Activated CD8-positive, alpha-beta T cell treated with anti-CD3 and anti-CD28 coated beads, Interleukin-2, amount 10 ng/mL, durations not matched to agents 7 days and 5 days (primary cell): ENCODE measurements at regions not wholly inside any gene's neighbourhood (a gene's known extent, or its start where the extent isn't known, plus 50 kb on each side); places are given as distances from the start of the nearest gene placed in this dataset.

Source experiments
- ATAC-seq: fragments of 150-1000 bp; cut with Tn5 transposase; one replicate; pipeline ENCODE4 v1.10.0; 2021; ENCODE audit warnings: moderate library complexity
- CTCF ChIA-PET: fragments of 350-600 bp; sonication (Branson Sonifier 250); formaldehyde crosslinking; loops from one replicate; lab custom pipeline; 2021; ENCODE audit warnings: antibody characterized with exemption; lab: Charles Lee
- POLR2A ChIA-PET: fragments of 350-600 bp; sonication (Branson Sonifier 250); formaldehyde crosslinking; loops from one replicate; lab custom pipeline; 2021; ENCODE audit warnings: antibody characterized with exemption; lab: Charles Lee
- DNase-seq: peaks from one replicate; pipeline ENCODE4 v3.0.0-alpha.2; 2020
- H3K27ac Mint-ChIP-seq: one replicate; pipeline ENCODE4 v1.8.0; 2021; ENCODE audit warnings: mild to moderate bottlenecking, mixed read lengths
- H3K27me3 Mint-ChIP-seq: one replicate; pipeline ENCODE4 v1.8.0; 2021; ENCODE audit warnings: low read depth, mixed read lengths
- H3K36me3 Mint-ChIP-seq: one replicate; pipeline ENCODE4 v1.8.0; 2021; ENCODE audit warnings: low read depth, mixed read lengths
- H3K4me1 Mint-ChIP-seq: one replicate; pipeline ENCODE4 v1.8.0; 2021; ENCODE audit warnings: low read depth, mixed read lengths
- H3K4me3 Mint-ChIP-seq: one replicate; pipeline ENCODE4 v1.8.0; 2021; ENCODE audit warnings: mild to moderate bottlenecking, mixed read lengths
- H3K9me3 Mint-ChIP-seq: one replicate; pipeline ENCODE4 v1.8.0; 2022; ENCODE audit warnings: mixed read lengths; ENCODE audit not compliant: insufficient read depth

GRCh38 chr13:99725644-99726043 lies 224.4 kb downstream of the TM9SF2 start:
- DNase-seq (no peak), ATAC-seq (no peak)
- H3K4me3 Mint-ChIP-seq = no peak overlapping the region
- H3K36me3 Mint-ChIP-seq = no peaks in the 10 kb centered on the region
- H3K9me3 Mint-ChIP-seq = no peaks in the 10 kb centered on the region
- POLR2A ChIA-PET = no interaction called here
- no peaks in the 10 kb centered on the region for H3K27me3 Mint-ChIP-seq
- no peak overlapping the region for H3K27ac Mint-ChIP-seq
- CTCF ChIA-PET = interaction anchor here (1.3 kb wide), 1 partner anchor 69 kb away, joined by 6 read pairs; no protein-coding TSS in a partner anchor
- no peaks in the 10 kb centered on the region for H3K4me1 Mint-ChIP-seq

GRCh38 chr13:99724633-99725517 lies 223.6 kb downstream of the TM9SF2 start:
- ATAC-seq (no peak), DNase-seq (no peak)
- POLR2A ChIA-PET = no interaction called here
- H3K4me1 Mint-ChIP-seq = no peaks in the 10 kb centered on the region
- no peaks in the 10 kb centered on the region for H3K36me3 Mint-ChIP-seq
- no peak overlapping the region for H3K27ac Mint-ChIP-seq
- no peak overlapping the region for H3K4me3 Mint-ChIP-seq
- CTCF ChIA-PET = interaction anchor here (0.6 to 1.3 kb wide), 2 partner anchors 68 to 164 kb away, joined by 3 to 6 read pairs; no protein-coding TSS in a partner anchor
- H3K9me3 Mint-ChIP-seq = no peaks in the 10 kb centered on the region
- no peaks in the 10 kb centered on the region for H3K27me3 Mint-ChIP-seq

- Mint-ChIP-seq H3K27ac (no peak overlapping the region), H3K4me1 (no peaks in the 10 kb centered on the region), H3K4me3 (no peak overlapping the region), H3K9me3 (no peaks in the 10 kb centered on the region), H3K27me3 (no peaks in the 10 kb centered on the region), H3K36me3 (no peaks in the 10 kb centered on the region)
- CTCF ChIA-PET = no interaction called here
- POLR2A ChIA-PET = no interaction called here
- DNase-seq (no peak), ATAC-seq (no peak)
Measured at GRCh38 chr13:99723878-99724277, 222.6 kb downstream of the TM9SF2 start.

GRCh38 chr13:99722931-99723330 lies 221.7 kb downstream of the TM9SF2 start:
- Mint-ChIP-seq H3K4me1 (no peaks in the 10 kb centered on the region), H3K4me3 (no peak overlapping the region), H3K9me3 (no peaks in the 10 kb centered on the region), H3K27ac (no peak overlapping the region), H3K27me3 (no peaks in the 10 kb centered on the region), H3K36me3 (no peaks in the 10 kb centered on the region)
- ATAC-seq (no peak), DNase-seq (no peak)
- POLR2A ChIA-PET = no interaction called here
- CTCF ChIA-PET = no interaction called here

GRCh38 chr13:99722338-99722818 lies 221.1 kb downstream of the TM9SF2 start:
- ChIA-PET POLR2A (no interaction called here), CTCF (no interaction called here)
- Mint-ChIP-seq H3K4me3 (no peak overlapping the region), H3K27ac (no peak overlapping the region), H3K27me3 (no peaks in the 10 kb centered on the region), H3K36me3 (no peaks in the 10 kb centered on the region), H3K4me1 (no peaks in the 10 kb centered on the region), H3K9me3 (no peaks in the 10 kb centered on the region)
- ATAC-seq = no peak
- no peak for DNase-seq

- POLR2A ChIA-PET = no interaction called here
- H3K4me1 Mint-ChIP-seq = no peaks in the 10 kb centered on the region
- no peak for DNase-seq
- ATAC-seq = no peak
- no peak overlapping the region for H3K4me3 Mint-ChIP-seq
- no peaks in the 10 kb centered on the region for H3K9me3 Mint-ChIP-seq
- H3K36me3 Mint-ChIP-seq = no peaks in the 10 kb centered on the region
- H3K27me3 Mint-ChIP-seq = no peaks in the 10 kb centered on the region
- CTCF ChIA-PET = no interaction called here
- H3K27ac Mint-ChIP-seq = no peak overlapping the region
Measured at GRCh38 chr13:99721606-99722337, 220.5 kb downstream of the TM9SF2 start.

- DNase-seq = no peak
- H3K36me3 Mint-ChIP-seq = no peaks in the 10 kb centered on the region
- no peak for ATAC-seq
- H3K27me3 Mint-ChIP-seq = no peaks in the 10 kb centered on the region
- H3K27ac Mint-ChIP-seq = no peak overlapping the region
- POLR2A ChIA-PET = no interaction called here
- no peaks in the 10 kb centered on the region for H3K9me3 Mint-ChIP-seq
- H3K4me1 Mint-ChIP-seq = no peaks in the 10 kb centered on the region
- CTCF ChIA-PET = no interaction called here
- no peak overlapping the region for H3K4me3 Mint-ChIP-seq
Measured at GRCh38 chr13:99717959-99718674, 216.8 kb downstream of the TM9SF2 start.

- H3K9me3 Mint-ChIP-seq = no peaks in the 10 kb centered on the region
- H3K4me1 Mint-ChIP-seq = no peaks in the 10 kb centered on the region
- no peak for ATAC-seq
- DNase-seq = no peak
- ChIA-PET CTCF (no interaction called here), POLR2A (no interaction called here)
- H3K36me3 Mint-ChIP-seq = no peaks in the 10 kb centered on the region
- H3K4me3 Mint-ChIP-seq = no peak overlapping the region
- H3K27me3 Mint-ChIP-seq = no peaks in the 10 kb centered on the region
- no peak overlapping the region for H3K27ac Mint-ChIP-seq
Measured at GRCh38 chr13:99709134-99709533, 207.9 kb downstream of the TM9SF2 start.

- no peaks in the 10 kb centered on the region for H3K36me3 Mint-ChIP-seq
Measured at GRCh38 chr13:99704390-99704789, 203.1 kb downstream of the TM9SF2 start.

GRCh38 chr13:99703908-99704307 lies 202.6 kb downstream of the TM9SF2 start:
- Mint-ChIP-seq H3K4me3 (no peak overlapping the region), H3K4me1 (peaks cover 3% of the 10 kb centered on the region), H3K27me3 (no peaks in the 10 kb centered on the region), H3K9me3 (no peaks in the 10 kb centered on the region), H3K27ac (no peak overlapping the region), H3K36me3 (no peaks in the 10 kb centered on the region)
- CTCF ChIA-PET = no interaction called here
- POLR2A ChIA-PET = no interaction called here
- DNase-seq (no peak), ATAC-seq (no peak)

More at GRCh38 chr13:99704390-99704789, 203.1 kb downstream of the TM9SF2 start:
- DNase-seq (no peak), ATAC-seq (no peak)
- Mint-ChIP-seq H3K27me3 (no peaks in the 10 kb centered on the region), H3K4me1 (peaks cover 3% of the 10 kb centered on the region), H3K27ac (no peak overlapping the region), H3K4me3 (no peak overlapping the region), H3K9me3 (no peaks in the 10 kb centered on the region)
- CTCF ChIA-PET = no interaction called here
- POLR2A ChIA-PET = no interaction called here

GRCh38 chr13:99702687-99703319 lies 201.5 kb downstream of the TM9SF2 start:
- Mint-ChIP-seq H3K36me3 (no peaks in the 10 kb centered on the region), H3K4me3 (no peak overlapping the region), H3K9me3 (no peaks in the 10 kb centered on the region), H3K27ac (no peak overlapping the region), H3K27me3 (no peaks in the 10 kb centered on the region), H3K4me1 (peaks cover 3% of the 10 kb centered on the region)
- ChIA-PET CTCF (no interaction called here), POLR2A (no interaction called here)
- no peak for DNase-seq
- no peak for ATAC-seq
